Type B pancreatic cell (in vitro differentiated cells): ENCODE measurements at regions not wholly inside any gene's neighbourhood (a gene's known extent, or its start where the extent isn't known, plus 50 kb on each side); places are given as distances from the start of the nearest gene placed in this dataset.

Experiments
- DNase-seq: peaks from one replicate; pipeline ENCODE4 v3.0.0; 2021; ENCODE audit warnings: mixed read lengths; ENCODE audit not compliant: unreplicated experiment; ENCODE audit errors: extremely low spot score
- H3K27ac Mint-ChIP-seq: 2 replicates; pipeline ENCODE4 v1.8.0; 2021; ENCODE audit warnings: mild to moderate bottlenecking, mixed read lengths
- H3K27me3 Mint-ChIP-seq: 2 replicates; pipeline ENCODE4 v1.8.0; 2021; ENCODE audit warnings: mixed read lengths
- H3K36me3 Mint-ChIP-seq: 2 replicates; pipeline ENCODE4 v1.8.0; 2021; ENCODE audit warnings: mixed read lengths
- H3K4me1 Mint-ChIP-seq: one replicate; pipeline ENCODE4 v1.8.0; 2021; ENCODE audit warnings: mixed read lengths; ENCODE audit not compliant: unreplicated experiment
- H3K4me3 Mint-ChIP-seq: 2 replicates; pipeline ENCODE4 v1.8.0; 2021; ENCODE audit warnings: mild to moderate bottlenecking, mixed read lengths
- H3K9me3 Mint-ChIP-seq: 2 replicates; pipeline ENCODE4 v1.8.0; 2021; ENCODE audit warnings: mixed read lengths
- TF ChIP-seq, protein P1 (sequence below): fragments of 200-600 bp; sonication (generic); conservative IDR thresholded peaks from 2 replicates; pipeline ENCODE4 v1.5.0; 2021; ENCODE audit warnings: antibody characterized with exemption, mild to moderate bottlenecking

DNA sequence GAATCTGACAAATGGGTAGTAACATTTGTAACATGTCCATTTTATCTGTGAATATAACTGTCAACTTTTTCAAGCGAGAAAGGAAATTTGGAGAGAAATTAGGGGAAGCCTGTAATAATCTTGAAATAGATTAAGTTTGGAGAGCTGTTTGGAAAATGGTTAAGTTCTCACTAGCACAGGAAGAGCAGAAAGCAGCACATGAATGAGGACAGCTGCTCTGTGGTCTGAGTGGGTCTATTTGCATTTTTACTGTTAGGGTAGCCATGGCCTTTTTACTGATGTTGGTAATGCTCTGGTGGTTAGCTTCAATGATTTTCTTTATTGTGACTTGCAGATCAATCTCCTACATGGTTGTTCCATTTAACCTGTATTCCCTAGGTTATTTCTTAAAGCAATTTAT, 144.5 kb upstream of the GDNF start:
- H3K9me3 Mint-ChIP-seq = peaks cover 9% of the 10 kb centered on the region
- no peaks in the 10 kb centered on the region for H3K36me3 Mint-ChIP-seq
- H3K27ac Mint-ChIP-seq = no peak overlapping the region
- no peak overlapping the region for H3K4me3 Mint-ChIP-seq
- H3K4me1 Mint-ChIP-seq = peaks cover 4% of the 10 kb centered on the region
- peaks cover 6% of the 10 kb centered on the region for H3K27me3 Mint-ChIP-seq
- no peak for DNase-seq
- TF ChIP-seq, protein P1, sequence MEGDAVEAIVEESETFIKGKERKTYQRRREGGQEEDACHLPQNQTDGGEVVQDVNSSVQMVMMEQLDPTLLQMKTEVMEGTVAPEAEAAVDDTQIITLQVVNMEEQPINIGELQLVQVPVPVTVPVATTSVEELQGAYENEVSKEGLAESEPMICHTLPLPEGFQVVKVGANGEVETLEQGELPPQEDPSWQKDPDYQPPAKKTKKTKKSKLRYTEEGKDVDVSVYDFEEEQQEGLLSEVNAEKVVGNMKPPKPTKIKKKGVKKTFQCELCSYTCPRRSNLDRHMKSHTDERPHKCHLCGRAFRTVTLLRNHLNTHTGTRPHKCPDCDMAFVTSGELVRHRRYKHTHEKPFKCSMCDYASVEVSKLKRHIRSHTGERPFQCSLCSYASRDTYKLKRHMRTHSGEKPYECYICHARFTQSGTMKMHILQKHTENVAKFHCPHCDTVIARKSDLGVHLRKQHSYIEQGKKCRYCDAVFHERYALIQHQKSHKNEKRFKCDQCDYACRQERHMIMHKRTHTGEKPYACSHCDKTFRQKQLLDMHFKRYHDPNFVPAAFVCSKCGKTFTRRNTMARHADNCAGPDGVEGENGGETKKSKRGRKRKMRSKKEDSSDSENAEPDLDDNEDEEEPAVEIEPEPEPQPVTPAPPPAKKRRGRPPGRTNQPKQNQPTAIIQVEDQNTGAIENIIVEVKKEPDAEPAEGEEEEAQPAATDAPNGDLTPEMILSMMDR = no peak

DNA sequence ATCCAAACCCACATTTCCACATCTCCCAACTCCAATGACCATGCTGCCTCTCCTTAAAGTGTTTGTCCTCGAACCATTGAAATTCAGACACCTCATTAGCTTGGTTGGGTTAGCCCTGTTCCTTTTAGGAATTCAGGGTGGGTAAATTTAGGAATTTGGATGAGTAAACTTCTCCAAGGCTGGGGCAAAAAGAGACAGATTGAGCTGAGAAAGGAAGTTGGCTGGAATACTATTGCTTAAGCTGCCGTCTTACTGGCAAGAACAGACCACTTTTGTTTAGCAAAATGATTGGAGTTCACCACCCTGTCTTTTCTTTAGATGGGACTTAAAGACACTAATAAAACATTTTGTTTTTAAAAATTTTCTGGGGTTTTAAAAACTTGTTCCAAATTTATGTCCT, 143.6 kb upstream of the GDNF start:
- no peaks in the 10 kb centered on the region for H3K36me3 Mint-ChIP-seq
- peaks cover 4% of the 10 kb centered on the region for H3K4me1 Mint-ChIP-seq
- TF ChIP-seq, protein P1 = no peak
- H3K4me3 Mint-ChIP-seq = no peak overlapping the region
- no peak for DNase-seq
- H3K27me3 Mint-ChIP-seq = peaks cover 6% of the 10 kb centered on the region
- peaks cover 9% of the 10 kb centered on the region for H3K9me3 Mint-ChIP-seq
- H3K27ac Mint-ChIP-seq = no peak overlapping the region

DNA sequence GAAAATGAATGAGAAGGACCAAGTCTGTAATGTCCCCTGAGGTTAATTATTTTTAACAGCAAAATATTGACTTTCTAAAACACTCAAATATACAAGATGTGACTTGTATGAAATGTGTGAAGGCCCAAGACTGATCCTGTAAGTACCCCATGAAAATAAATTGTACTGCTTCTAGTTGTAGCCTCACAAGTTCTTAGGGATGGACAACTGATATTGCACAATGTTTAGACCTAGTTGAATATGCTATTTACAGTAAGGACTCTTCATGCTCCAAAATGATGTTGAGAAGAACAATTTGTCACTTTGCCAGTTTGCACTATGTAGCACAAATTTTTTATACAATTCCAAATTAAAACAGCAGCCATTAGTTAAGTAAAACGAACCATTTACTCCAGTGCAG, 139.7 kb upstream of the GDNF start:
- TF ChIP-seq, protein P1 = no peak
- Mint-ChIP-seq H3K27me3 (peaks cover 2% of the 10 kb centered on the region), H3K36me3 (no peaks in the 10 kb centered on the region), H3K27ac (no peak overlapping the region), H3K4me1 (no peaks in the 10 kb centered on the region), H3K9me3 (peaks cover 9% of the 10 kb centered on the region), H3K4me3 (no peak overlapping the region)
- no peak for DNase-seq

DNA sequence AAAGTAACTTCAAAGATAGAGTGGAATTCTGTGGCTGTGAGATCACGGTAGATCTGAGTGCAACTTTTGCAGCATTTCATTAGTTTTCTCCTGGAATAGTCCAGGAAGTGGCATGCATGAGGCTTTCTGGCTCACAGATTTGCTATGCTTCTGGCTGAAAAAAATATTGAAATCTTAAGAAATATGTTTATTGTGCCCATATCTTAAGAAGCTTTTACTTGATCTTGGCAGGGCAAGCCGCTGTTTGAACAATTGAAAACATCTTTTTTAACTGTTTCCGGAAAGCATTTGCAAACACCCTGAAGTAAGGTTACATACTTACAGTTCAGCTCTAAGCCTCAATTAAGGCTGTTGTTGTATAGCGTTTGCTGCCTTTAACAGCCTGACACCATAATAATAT, 135.7 kb upstream of the GDNF start:
- TF ChIP-seq, protein P1 = no peak
- no peak overlapping the region for H3K27ac Mint-ChIP-seq
- no peaks in the 10 kb centered on the region for H3K4me1 Mint-ChIP-seq
- no peak for DNase-seq
- no peaks in the 10 kb centered on the region for H3K36me3 Mint-ChIP-seq
- no peaks in the 10 kb centered on the region for H3K27me3 Mint-ChIP-seq
- no peak overlapping the region for H3K4me3 Mint-ChIP-seq
- H3K9me3 Mint-ChIP-seq = no peaks in the 10 kb centered on the region

DNA sequence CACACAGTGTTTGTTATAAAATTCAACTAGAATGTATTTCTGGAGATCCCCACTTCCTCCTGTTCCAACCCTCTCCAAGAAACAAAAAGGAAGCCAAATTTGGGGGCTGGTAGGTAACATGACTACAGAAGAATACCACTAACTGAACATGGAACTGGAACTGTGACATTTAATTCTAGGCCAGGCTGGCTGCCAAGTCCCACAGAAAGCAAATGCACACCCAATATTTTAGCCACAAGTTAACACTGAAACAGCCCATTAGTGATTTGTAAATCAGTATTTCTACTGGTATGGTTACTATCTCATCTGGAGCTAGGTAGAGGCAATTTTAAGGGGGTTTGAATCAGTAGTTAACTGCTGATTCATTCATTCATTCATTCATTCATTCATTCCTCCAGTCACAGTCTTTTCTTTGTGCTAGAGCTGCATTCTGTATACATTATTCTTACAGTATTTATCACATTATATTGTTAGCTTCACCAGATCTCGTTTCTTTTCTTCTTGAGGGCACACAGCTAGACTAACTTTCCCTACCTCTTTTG, 131.7 kb upstream of the GDNF start:
- Mint-ChIP-seq H3K27ac (no peak overlapping the region), H3K36me3 (no peaks in the 10 kb centered on the region), H3K4me3 (no peak overlapping the region), H3K27me3 (peaks cover 10% of the 10 kb centered on the region), H3K9me3 (no peaks in the 10 kb centered on the region), H3K4me1 (peaks cover 7% of the 10 kb centered on the region)
- TF ChIP-seq, protein P1 = no peak
- no peak for DNase-seq

DNA sequence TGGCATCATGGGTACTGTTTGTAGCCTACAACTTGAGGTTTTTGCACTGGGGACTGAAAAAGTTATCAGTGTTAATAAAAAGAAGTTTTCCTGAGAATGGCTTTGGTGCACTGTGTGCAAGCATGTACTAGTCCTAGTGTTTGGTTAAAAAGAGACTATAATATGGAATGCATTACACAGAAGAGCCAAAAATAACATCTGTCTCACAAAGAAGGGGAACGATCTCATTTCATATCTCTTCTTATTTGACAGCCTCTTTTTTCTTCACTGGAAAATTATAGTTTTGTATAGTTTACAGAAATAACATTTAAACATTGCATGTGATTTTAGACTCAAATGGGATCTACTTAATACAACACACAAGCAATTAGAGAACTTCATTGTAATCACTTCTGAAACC, 127.0 kb upstream of the GDNF start:
- Mint-ChIP-seq H3K4me1 (peaks cover 7% of the 10 kb centered on the region), H3K4me3 (no peak overlapping the region), H3K27ac (no peak overlapping the region), H3K36me3 (no peaks in the 10 kb centered on the region), H3K27me3 (peaks cover 10% of the 10 kb centered on the region), H3K9me3 (no peaks in the 10 kb centered on the region)
- TF ChIP-seq, protein P1 = no peak
- no peak for DNase-seq
